ENCODE measurements at regions not wholly inside any gene's neighbourhood (a gene's known extent, or its start where the extent isn't known, plus 50 kb on each side); places are given as distances from the start of the nearest gene placed in this dataset.
"Not testable (repeated sequence)": the region's sequence is repeated elsewhere in the genome, so short reads cannot be mapped to it uniquely, and the experiment has no call there.

DNA sequence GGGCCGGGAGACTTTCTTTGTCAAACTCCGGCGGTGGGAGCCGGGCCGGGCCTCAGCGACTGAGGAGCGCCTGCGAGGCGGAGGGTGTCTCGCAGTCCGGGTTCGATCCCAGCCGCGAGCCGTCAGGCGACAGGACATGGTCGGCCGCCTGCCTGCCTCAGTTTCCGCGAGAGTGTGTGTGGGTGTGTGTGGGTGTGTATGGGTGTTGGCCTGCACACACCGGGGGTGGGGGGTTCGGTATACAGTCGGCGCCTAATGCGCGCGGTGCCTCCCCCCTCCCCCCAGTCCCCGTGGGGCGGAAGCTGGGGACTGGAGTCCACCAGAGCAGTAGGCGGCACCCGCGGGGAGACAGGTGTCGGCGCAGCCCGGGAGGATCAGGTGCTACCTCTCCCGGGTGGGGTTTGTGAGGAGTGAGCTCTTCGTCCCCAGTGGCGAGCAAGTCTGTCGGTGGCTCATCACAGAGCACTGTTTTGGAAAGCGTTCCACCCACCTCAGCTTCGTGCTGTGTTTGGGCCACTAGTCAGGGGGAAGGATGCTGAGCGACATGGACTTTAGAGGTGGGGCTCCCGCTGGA is 246.3 kb downstream of the GOLGA6L6 start:
- Histone ChIP-seq H3K36me3 (ENCODE audit: control insufficient read depth, insufficient read depth, low read length) (no peaks in the 10 kb centered on the region), H2BK5ac (ENCODE audit: low read length) (no peak overlapping the region), H3K27ac (ENCODE audit: low read depth, low read length) (no peak overlapping the region), H3K4me3 (ENCODE audit: low read length) (no peak overlapping the region), H3K4me1 (ENCODE audit: control insufficient read depth, low read depth, low read length) (no peaks in the 10 kb centered on the region), H3K79me1 (ENCODE audit: low read length) (no peaks in the 10 kb centered on the region), H3K56ac (ENCODE audit: low read length) (no peak overlapping the region), H3K23ac (ENCODE audit: low read length) (no peak overlapping the region), H4K5ac (ENCODE audit: low read length) (no peak overlapping the region), H3K18ac (ENCODE audit: low read length) (no peak overlapping the region), H2AK5ac (ENCODE audit: low read length) (no peak overlapping the region), H3K27me3 (ENCODE audit: insufficient read depth, low read length, poor library complexity) (no peaks in the 10 kb centered on the region), H3K9ac (ENCODE audit: low read length) (no peak overlapping the region), H3K4me2 (ENCODE audit: low read length) (no peak overlapping the region), H4K8ac (ENCODE audit: low read depth, low read length) (no peak overlapping the region), H2BK15ac (replicated peaks; ENCODE audit: low read depth) (no peak overlapping the region), H3K4ac (ENCODE audit: low read depth, low read length) (no peak overlapping the region), H2BK120ac (ENCODE audit: low read depth, low read length) (no peak overlapping the region), H3K79me2 (ENCODE audit: control insufficient read depth, insufficient read depth, low read length) (no peaks in the 10 kb centered on the region)
- DNase-seq: no peak
- WGBS (ENCODE audit: extremely low coverage, insufficient coverage, low lambda C conversion rate): no CpG with 5 or more reads among the region's 43 CpGs

DNA sequence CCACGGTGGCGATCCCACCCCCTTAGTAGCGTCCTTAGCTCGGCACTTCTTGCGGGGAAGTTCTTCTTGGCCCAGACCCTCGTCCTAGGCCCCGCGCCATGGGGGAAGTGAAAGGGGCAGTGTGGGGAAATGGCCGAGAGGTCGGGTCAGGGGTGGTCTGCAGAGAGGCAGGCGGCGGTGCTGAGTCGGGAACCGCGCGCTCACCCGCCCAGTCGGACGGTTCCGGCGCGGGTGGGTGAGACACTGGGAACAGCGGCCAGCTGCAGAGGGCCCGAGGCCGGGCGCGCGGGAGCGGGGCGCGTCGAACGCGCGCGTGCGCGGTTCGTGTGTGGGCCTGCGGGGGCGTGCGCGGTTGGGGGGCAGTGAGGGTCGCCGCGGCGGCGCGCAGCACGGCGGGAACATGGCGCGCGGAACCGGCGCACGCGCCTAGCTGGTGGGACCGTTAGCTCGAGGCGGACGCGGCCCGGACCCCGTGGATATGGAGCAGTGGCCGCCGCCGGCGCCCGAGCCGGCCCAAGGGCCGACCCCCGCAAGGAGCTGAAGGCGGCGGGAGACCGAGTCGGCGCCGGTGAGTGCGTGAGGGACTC is 246.9 kb downstream of the GOLGA6L6 start:
- H4K5ac ChIP-seq (ENCODE audit: low read length): no peak overlapping the region
- no CpG with 5 or more reads among the region's 80 CpGs for WGBS (ENCODE audit: extremely low coverage, insufficient coverage, low lambda C conversion rate)
- H2AK5ac ChIP-seq (ENCODE audit: low read length): no peak overlapping the region
- H3K27me3 ChIP-seq (ENCODE audit: insufficient read depth, low read length, poor library complexity): no peaks in the 10 kb centered on the region
- no peak overlapping the region for H3K4me2 ChIP-seq (ENCODE audit: low read length)
- H3K18ac ChIP-seq (ENCODE audit: low read length): no peak overlapping the region
- H2BK5ac ChIP-seq (ENCODE audit: low read length): no peak overlapping the region
- H3K36me3 ChIP-seq (ENCODE audit: control insufficient read depth, insufficient read depth, low read length): no peaks in the 10 kb centered on the region
- no peak overlapping the region for H2BK120ac ChIP-seq (ENCODE audit: low read depth, low read length)
- no peak overlapping the region for H2BK15ac ChIP-seq (replicated peaks; ENCODE audit: low read depth)
- H3K56ac ChIP-seq (ENCODE audit: low read length): no peak overlapping the region
- no peak overlapping the region for H3K4ac ChIP-seq (ENCODE audit: low read depth, low read length)
- no peak overlapping the region for H3K27ac ChIP-seq (ENCODE audit: low read depth, low read length)
- no peak overlapping the region for H3K9ac ChIP-seq (ENCODE audit: low read length)
- no peak for DNase-seq
- H3K4me3 ChIP-seq (ENCODE audit: low read length): no peak overlapping the region
- no peak overlapping the region for H3K23ac ChIP-seq (ENCODE audit: low read length)
- H3K79me2 ChIP-seq (ENCODE audit: control insufficient read depth, insufficient read depth, low read length): no peaks in the 10 kb centered on the region
- H3K79me1 ChIP-seq (ENCODE audit: low read length): no peaks in the 10 kb centered on the region
- H4K8ac ChIP-seq (ENCODE audit: low read depth, low read length): no peak overlapping the region
- H3K4me1 ChIP-seq (ENCODE audit: control insufficient read depth, low read depth, low read length): no peaks in the 10 kb centered on the region

DNA sequence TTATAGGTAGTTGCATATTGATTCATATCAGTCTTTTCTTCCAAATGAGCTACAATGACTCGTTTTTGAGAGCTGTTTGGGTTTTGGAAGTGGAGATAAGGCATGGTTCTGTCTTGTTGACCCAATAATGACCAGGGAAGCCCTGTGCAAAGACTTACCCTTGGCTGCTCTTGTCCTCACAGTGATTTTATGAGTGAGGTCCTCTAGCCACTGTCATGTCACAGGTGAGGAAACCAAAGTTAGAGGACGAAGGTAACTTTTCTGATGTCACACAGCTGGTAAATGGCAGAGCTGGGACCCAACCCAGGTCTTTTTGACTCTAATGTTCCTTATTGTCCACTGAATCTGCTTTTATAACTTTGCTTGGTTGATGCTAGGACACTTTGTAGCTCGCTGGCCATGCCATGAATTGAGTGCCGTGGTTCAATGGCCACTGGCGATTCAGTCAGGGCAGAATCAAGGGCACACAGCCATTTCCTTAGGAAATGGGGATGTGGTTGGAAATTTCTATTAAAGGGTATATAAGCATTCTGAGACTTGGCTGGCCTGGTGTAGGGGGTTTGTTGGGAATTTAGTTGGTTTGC is 249.1 kb downstream of the GOLGA6L6 start:
- H4K5ac ChIP-seq (ENCODE audit: low read length); H3K79me2 ChIP-seq (ENCODE audit: control insufficient read depth, insufficient read depth, low read length); H2BK5ac ChIP-seq (ENCODE audit: low read length); H2AK5ac ChIP-seq (ENCODE audit: low read length); H3K56ac ChIP-seq (ENCODE audit: low read length); H3K27ac ChIP-seq (ENCODE audit: low read depth, low read length); H2BK120ac ChIP-seq (ENCODE audit: low read depth, low read length); H3K18ac ChIP-seq (ENCODE audit: low read length); H3K36me3 ChIP-seq (ENCODE audit: control insufficient read depth, insufficient read depth, low read length); H3K23ac ChIP-seq (ENCODE audit: low read length); DNase-seq; H3K4me2 ChIP-seq (ENCODE audit: low read length); H2BK15ac ChIP-seq (replicated peaks; ENCODE audit: low read depth); H3K27me3 ChIP-seq (ENCODE audit: insufficient read depth, low read length, poor library complexity); H3K79me1 ChIP-seq (ENCODE audit: low read length); H3K4me3 ChIP-seq (ENCODE audit: low read length); H4K8ac ChIP-seq (ENCODE audit: low read depth, low read length); H3K9ac ChIP-seq (ENCODE audit: low read length); H3K4ac ChIP-seq (ENCODE audit: low read depth, low read length); H3K4me1 ChIP-seq (ENCODE audit: control insufficient read depth, low read depth, low read length): not testable (repeated sequence)
- no CpG with 5 or more reads among the region's 5 CpGs for WGBS (ENCODE audit: extremely low coverage, insufficient coverage, low lambda C conversion rate)

DNA sequence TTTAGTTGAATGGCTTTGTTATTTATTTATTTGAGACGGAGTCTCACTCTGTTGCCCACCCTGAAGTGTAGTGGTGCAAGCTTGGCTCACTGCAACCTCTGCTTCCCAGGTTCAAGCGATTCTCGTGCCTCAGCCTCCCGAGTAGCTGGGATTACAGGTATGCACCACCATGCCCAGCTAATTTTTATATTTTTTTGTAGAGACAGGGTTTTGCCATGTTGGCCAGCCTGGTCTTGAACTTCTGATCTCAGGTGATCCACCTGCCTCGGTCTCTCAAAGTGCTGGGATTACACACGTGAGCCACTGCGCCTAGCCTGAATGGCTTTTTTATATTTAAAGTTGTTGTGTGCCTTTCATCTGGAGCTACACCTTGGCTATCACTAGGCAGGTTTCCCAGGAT is 250.0 kb downstream of the GOLGA6L6 start:
- H3K27ac ChIP-seq (ENCODE audit: low read depth, low read length); H2AK5ac ChIP-seq (ENCODE audit: low read length); H2BK120ac ChIP-seq (ENCODE audit: low read depth, low read length); H3K23ac ChIP-seq (ENCODE audit: low read length); H3K18ac ChIP-seq (ENCODE audit: low read length); H3K4ac ChIP-seq (ENCODE audit: low read depth, low read length); H2BK5ac ChIP-seq (ENCODE audit: low read length); H3K79me1 ChIP-seq (ENCODE audit: low read length); H3K79me2 ChIP-seq (ENCODE audit: control insufficient read depth, insufficient read depth, low read length); H3K27me3 ChIP-seq (ENCODE audit: insufficient read depth, low read length, poor library complexity); H3K4me2 ChIP-seq (ENCODE audit: low read length); H3K56ac ChIP-seq (ENCODE audit: low read length); H3K4me3 ChIP-seq (ENCODE audit: low read length); H3K4me1 ChIP-seq (ENCODE audit: control insufficient read depth, low read depth, low read length); H3K36me3 ChIP-seq (ENCODE audit: control insufficient read depth, insufficient read depth, low read length); H2BK15ac ChIP-seq (replicated peaks; ENCODE audit: low read depth); H3K9ac ChIP-seq (ENCODE audit: low read length); DNase-seq; H4K8ac ChIP-seq (ENCODE audit: low read depth, low read length); H4K5ac ChIP-seq (ENCODE audit: low read length): not testable (repeated sequence)
- WGBS (ENCODE audit: extremely low coverage, insufficient coverage, low lambda C conversion rate): no CpG with 5 or more reads among the region's 7 CpGs

DNA sequence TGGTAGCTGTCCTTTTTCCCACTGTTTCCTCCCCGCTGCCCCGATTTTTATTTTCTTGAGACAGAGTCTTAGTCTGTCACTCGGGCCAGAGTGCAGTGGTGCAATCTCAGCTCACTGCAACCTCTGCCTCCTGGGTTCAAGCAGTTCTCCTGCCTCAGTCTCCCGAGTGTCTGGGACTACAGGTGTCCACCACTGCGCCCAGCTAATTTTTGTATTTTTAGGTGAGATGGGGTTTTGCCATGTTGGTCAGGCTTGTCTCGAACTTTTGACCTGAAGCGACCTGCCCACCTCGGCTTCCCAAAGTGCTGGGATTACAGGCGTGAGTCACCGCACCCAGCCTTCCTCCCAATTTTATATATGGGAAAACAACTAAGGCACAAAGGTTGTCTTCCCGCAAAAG is 251.0 kb downstream of the GOLGA6L6 start:
- not testable (repeated sequence) for H3K18ac ChIP-seq (ENCODE audit: low read length); H3K27me3 ChIP-seq (ENCODE audit: insufficient read depth, low read length, poor library complexity); H2BK120ac ChIP-seq (ENCODE audit: low read depth, low read length); H3K4me1 ChIP-seq (ENCODE audit: control insufficient read depth, low read depth, low read length); H3K4me3 ChIP-seq (ENCODE audit: low read length); H4K8ac ChIP-seq (ENCODE audit: low read depth, low read length); H2AK5ac ChIP-seq (ENCODE audit: low read length); H3K9ac ChIP-seq (ENCODE audit: low read length); H3K27ac ChIP-seq (ENCODE audit: low read depth, low read length); H3K79me2 ChIP-seq (ENCODE audit: control insufficient read depth, insufficient read depth, low read length); H3K36me3 ChIP-seq (ENCODE audit: control insufficient read depth, insufficient read depth, low read length); H3K4me2 ChIP-seq (ENCODE audit: low read length); H4K5ac ChIP-seq (ENCODE audit: low read length); H3K56ac ChIP-seq (ENCODE audit: low read length); H3K4ac ChIP-seq (ENCODE audit: low read depth, low read length); H2BK15ac ChIP-seq (replicated peaks; ENCODE audit: low read depth); H3K23ac ChIP-seq (ENCODE audit: low read length); H2BK5ac ChIP-seq (ENCODE audit: low read length); H3K79me1 ChIP-seq (ENCODE audit: low read length); DNase-seq
- no CpG with 5 or more reads among the region's 11 CpGs for WGBS (ENCODE audit: extremely low coverage, insufficient coverage, low lambda C conversion rate)

All from mesendoderm (in vitro differentiated cells).